Skin epidermis (tissue), 12 donors: ENCODE measurements at regions not wholly inside any gene's neighbourhood (a gene's known extent, or its start where the extent isn't known, plus 50 kb on each side); places are given as distances from the start of the nearest gene placed in this dataset.

Experiments
- H3K27ac ChIP-seq, 21 experiments: fragments of 200-600 bp; sonication (generic) in 11 of 21; one replicate each; pipeline ENCODE4 v1.5.0; 2020; ENCODE audit warnings: mild to moderate bottlenecking in 3 of 21, inconsistent platforms in 2 of 21, moderate library complexity in 2 of 21
- H3K4me3 ChIP-seq, 7 experiments: fragments of 200-600 bp; sonication (generic) in 2 of 7; one replicate each; pipeline ENCODE4 v1.5.0; 2020; ENCODE audit warnings: inconsistent platforms in 2 of 7, mild to moderate bottlenecking in 2 of 7, moderate library complexity in 1 of 7

DNA sequence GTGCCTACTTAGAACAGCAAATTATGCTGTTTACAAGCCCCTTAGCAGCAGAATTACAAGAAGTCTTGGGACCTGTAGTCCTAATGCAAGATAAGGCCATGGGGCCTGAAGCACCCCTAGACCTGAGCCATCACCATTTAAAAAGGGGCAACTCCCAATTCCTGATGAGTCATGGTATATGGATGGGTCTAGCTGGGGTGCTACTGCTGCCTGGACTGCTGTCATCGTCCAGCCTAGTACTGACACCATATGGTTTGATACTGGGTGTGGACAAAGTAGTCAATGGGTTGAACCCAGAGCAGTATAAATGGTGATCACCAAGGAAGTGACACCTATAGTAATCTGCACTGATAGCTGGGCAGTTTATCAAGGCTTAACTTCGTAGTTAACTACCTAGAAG lies 450.0 kb downstream of the IPMK start:
- no peak overlapping the region for H3K27ac ChIP-seq
- H3K4me3 ChIP-seq, result no peak overlapping the region

DNA sequence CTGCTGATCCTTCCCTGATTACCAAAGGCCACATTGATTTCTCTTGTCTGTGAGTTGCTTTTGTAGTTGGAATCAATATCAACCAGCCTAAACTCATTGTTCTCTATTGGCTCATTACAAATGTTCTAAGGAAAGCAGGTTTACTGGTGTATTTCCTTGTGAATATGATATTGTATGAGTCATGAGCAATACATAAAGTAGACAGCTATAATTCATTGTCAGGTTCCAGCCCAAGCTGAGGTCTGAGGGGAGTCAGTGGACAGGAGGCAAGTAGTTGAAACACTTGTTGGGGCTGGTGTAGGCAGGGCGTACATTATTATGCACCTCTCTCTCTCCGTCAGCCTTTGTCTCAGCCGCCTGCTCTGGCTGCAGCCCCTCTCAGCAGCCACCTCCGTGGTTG lies 451.7 kb downstream of the IPMK start:
- Histone ChIP-seq H3K27ac (no peak overlapping the region), H3K4me3 (no peak overlapping the region)

DNA sequence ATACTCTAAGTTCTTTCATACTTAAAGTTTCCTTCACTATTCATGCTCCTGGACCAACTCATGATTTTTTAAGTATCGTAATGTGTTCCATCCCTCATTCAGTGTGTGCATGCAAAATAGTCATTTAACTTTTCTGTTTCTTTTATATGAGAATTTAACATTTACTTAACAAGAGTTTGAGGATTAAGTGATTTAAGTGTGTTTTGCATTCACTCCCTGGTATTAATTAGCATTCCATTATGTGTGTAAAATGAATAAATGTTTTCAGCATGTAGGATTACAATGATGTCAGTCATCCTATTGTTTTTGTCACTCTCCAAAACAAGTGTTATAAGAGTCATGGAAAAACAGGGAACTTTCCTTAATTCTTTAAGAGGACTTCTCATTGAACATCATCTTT lies 457.7 kb downstream of the IPMK start:
- H3K27ac ChIP-seq, result no peak overlapping the region
- no peak overlapping the region for H3K4me3 ChIP-seq

DNA sequence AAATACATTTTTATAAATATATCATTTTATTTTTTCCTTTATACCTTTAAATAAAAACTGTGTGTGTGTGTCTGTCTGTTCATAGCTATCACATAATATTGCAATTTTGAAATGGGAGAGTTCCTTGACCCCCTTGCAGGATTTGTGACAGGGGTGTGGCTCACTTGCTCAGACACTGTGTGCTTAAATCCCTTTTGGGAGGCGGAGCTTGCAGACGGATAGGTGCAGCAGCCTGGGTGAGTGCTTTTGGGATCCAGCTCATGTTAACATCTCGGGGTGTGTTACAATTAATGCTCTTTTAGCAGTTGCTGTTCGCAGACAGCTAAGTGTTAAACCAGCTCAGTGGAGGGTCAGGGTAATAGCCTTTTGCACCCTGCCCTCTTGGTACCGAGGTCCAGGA lies 459.8 kb downstream of the IPMK start:
- Histone ChIP-seq H3K27ac (no peak overlapping the region), H3K4me3 (no peak overlapping the region)

DNA sequence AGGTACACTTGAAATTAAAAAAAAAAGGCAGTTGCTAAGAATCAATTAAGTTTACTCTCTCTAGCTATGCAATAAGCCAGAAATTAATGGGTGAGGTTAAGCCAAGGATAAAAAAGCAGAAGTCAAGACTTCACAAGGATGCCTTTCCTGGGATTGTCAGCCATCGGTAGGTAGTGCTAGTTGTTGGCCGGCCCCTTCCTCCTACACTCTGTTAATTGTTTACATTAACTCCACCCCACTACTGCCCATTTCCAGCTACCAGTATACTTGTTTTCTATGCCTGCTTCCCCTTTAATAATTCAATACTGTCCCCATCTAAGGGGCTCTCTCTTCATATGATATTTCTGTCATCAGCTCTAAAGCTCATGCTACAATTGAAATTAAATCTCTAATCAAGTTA lies 461.0 kb downstream of the IPMK start:
- Histone ChIP-seq H3K4me3 (no peak overlapping the region), H3K27ac (no peak overlapping the region)

DNA sequence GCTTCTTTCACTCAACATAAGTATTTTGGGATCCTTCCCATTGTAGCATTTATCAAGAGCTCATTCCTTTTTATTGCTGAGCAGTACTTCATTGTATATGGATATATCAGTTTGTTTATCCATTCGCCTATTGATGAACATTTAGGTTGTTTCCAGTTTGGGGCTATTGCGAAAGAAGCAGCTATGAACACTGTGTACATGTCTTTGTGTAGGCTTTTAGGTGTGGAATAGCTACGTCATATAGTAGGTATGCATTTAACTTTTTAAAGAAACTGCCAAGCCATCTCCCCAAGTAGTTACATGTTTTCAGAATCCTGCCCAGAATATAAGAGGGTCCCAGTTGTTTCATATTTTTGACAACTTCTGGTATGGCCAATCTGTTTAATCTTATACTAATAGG lies 468.1 kb downstream of the IPMK start:
- no peak overlapping the region for H3K27ac ChIP-seq
- H3K4me3 ChIP-seq, result no peak overlapping the region

DNA sequence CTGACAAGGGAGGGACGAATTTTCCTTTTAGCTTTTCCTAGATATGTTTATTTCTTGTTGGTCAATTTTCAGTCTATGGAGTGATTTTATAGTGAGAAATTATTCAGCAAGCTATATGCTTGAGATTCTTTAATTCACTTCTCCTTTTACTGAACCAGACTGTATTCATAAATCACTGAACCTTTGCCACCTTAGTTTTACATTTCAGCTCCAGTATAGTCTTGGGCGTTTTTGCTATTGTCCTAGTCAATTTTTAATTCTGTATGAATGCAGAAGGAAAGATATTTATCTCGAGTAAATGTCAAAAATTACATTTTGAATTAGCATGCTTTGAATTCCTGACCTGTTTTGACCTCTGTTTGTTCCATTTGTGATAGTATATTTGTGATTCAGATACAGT lies 468.9 kb downstream of the IPMK start:
- H3K4me3 ChIP-seq, result no peak overlapping the region
- no peak overlapping the region for H3K27ac ChIP-seq

DNA sequence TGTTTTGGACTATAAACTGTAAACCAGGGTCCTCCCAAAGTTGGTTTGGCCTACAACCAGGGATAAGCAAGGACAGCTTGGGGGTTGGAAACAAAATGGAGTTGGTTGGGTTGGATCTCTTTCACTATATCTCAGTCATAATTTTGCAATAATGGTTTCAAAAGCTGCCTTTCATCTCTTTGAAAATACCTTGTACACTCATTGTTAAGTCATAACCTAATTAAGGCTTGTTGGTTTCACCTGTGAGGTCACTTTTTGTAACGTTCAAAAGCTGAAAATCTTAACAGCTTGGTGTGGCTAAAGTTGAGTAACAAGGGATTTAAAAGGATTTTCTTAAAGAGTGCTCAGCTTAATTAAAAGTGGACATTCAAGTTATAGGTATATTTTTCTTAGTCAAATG lies 476.1 kb downstream of the IPMK start:
- Histone ChIP-seq H3K4me3 (no peak overlapping the region), H3K27ac (no peak overlapping the region)

DNA sequence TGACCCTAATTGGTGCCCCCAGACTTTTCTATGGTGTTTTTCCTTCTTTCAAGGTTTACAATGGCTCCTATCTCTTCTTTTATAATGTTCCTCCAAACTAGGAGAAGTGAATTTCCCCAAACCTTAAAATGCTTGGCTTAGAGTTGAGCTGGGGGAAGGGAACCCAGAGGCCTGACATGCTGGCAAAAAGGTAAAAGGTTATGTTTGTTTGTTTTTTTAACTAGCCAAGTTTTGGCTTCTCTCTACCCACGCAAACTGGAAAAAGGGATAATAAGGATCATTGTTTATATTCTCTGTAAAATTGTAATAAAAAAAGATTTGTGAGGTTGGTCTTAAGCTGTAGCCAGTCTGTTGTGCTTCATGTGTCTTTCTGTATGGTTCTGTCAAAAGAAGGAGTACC lies 477.0 kb downstream of the IPMK start:
- no peak overlapping the region for H3K4me3 ChIP-seq

DNA sequence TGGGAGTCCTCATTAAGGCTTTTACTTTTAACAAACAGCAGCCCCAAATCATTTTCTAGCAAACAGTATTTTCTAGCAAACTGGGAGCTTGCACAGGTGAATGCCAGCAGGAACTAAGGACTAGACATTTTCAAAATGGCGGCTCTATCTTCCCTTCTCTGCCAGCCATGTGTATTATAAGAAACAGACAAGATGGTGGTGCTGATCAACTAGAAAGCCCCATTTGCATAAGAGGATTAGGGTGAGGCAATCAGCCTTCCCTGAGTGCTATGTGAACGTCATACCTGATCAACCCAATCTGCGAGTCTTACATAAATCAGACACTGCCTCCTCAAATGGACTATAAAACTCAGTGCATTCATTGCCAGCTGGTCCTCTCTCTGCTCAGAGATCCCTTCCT lies 479.6 kb downstream of the IPMK start:
- H3K27ac ChIP-seq, result no peak overlapping the region
- H3K4me3 ChIP-seq, result no peak overlapping the region

More for the DNA sequence above, 477.0 kb downstream of the IPMK start:
- H3K27ac ChIP-seq, result no peak overlapping the region

DNA sequence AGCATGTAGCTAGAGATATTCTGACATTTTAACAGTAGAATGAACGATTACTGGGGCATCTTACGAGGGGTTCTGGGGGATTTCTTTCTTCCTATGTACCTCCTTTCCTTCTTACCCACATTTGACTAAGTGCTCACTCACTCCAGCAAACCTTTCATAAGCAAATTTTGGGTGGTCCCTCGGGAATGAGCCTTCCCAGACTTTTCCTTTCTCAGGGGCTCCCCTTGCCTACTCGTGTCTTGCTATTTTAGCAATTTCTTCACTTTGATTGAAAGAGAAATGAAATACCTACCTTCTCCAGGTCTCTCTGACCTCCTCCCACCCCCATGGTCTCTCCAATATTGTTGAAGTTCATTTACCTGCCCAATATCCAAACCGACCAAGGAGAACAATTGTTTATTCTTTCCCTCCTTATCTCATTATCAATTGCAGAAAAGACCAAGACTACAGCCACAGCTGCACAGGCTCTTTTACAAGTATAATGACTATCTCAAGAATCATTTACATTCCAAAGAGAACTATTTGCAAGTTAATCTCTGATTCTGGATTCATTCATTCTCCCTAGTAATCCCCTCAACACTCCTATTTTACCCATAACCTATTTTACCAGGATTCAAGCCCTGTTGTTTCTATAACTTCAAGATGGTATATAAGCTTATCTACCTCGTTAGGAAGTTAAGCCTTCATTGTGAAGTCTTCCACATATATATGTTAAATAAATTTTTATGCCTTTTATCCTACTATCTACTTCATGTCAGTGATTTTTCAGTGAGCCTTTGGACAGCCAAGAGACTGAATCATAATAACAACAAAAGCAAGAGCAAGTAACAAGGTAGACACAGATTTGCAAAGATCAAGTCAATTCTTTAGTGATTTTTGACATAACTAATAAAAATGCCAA lies 480.6 kb downstream of the IPMK start:
- Histone ChIP-seq H3K27ac (no peak overlapping the region), H3K4me3 (no peak overlapping the region)

DNA sequence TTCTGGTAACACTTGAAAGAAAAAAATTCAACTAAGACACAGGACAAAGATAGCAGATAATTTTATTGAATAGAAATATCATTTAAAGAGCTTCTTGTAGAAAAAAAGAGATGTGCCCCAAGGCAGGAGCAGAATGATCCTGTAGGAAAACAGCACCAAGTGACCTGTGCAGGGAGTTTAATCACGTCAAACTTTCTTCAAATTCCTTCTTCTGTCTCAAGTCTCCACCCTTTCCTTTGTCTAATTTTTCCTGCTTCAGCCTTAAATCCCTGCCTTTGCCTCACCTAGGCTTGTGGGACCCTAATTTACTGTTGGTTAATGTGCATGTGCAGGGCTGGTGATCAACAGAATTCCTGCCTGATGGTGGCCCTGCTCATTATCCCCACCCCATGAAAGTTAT lies 481.4 kb downstream of the IPMK start:
- no peak overlapping the region for H3K4me3 ChIP-seq
- H3K27ac ChIP-seq, result no peak overlapping the region

DNA sequence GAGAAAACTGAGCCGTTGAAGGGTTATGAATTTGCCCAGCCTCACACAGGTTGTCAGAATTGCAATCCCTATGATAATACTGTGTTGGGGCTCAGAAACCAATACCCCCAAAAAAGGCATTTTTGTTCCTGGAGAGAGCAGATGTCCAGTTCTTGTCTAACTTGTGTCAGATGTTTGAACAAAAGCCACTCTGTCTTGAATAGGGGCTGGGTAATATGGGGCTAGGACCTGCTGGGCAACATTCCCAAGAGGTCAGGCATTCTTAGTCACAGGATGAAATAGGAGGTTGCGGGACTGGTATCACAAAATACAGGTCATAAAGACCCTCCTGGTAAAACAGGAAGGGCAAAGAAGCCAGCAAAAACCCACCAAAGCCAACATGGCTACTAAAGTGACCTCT lies 482.1 kb downstream of the IPMK start:
- Histone ChIP-seq H3K27ac (no peak overlapping the region), H3K4me3 (no peak overlapping the region)

DNA sequence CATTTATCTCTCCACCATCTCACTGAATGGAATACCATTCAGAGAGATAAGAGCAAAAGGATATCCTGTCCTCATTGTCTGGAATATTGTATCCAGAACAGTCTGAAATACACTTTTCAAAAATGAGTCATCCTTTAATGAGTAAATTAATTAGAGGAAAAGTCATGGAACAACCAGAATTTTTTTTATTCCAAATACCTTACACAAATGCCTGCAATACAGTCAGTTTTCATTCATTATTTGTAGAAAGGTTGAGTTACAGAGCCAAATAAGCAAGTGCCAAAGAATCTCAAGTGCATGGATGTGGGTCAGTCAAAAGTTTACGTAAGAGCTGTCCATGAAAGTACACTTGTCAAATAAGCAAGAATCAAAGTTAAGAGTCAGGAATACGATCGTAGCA lies 482.6 kb downstream of the IPMK start:
- no peak overlapping the region for H3K4me3 ChIP-seq
- no peak overlapping the region for H3K27ac ChIP-seq

DNA sequence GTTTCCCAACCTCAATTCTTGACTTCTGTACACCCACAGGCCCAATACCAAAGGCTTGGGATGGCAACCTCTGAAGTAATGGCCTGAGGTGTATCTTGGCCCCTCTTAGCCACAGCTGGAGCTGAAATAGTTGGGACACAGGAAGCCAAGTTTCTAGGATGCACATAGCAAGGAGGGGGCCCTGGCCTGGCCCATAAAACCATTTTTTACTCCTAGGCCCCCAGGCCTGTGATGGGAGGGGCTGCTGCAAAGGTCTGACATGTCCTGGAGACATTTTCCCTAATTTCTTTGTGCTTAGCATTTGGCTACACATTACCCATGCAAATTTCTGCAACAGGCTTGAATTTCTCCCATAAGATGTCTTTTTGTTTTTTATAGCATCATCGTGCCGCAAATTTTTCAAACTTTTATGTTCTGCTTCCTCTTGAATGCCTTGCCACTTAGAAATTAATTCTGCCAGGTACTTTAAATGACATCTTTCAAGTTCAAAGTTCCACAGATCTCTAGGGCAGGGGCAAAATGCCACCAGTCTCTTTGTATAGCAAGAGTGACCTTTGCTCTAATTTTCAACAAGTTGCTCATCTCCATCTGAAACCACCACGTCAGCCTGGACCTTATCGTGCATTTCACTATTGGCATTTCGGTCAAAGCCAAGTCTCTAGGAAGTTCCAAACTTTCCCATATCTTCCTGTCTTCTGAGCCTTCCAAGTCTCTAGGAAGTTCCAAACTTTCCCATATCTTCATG lies 490.8 kb downstream of the IPMK start:
- Histone ChIP-seq H3K4me3 (no peak overlapping the region), H3K27ac (no peak overlapping the region)

DNA sequence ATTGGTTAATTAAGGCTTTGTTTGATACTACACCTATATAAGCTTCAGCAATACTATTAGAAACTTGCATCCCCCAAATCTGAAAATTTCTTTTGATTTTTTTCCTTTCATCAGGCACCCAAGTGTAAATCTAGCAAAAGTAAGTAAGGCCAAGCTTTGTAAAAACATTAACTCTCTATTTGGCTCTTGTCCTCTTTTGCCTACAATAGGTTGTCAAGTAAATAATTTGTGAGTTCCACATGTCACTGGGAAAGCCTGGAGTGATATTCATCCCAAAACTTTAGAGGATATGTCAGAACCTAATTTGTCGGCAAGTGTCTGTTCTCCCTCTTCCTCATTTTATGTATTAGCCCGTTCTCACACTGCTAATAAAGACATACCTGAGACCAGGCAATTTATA lies 492.4 kb downstream of the IPMK start:
- Histone ChIP-seq H3K27ac (no peak overlapping the region), H3K4me3 (no peak overlapping the region)

DNA sequence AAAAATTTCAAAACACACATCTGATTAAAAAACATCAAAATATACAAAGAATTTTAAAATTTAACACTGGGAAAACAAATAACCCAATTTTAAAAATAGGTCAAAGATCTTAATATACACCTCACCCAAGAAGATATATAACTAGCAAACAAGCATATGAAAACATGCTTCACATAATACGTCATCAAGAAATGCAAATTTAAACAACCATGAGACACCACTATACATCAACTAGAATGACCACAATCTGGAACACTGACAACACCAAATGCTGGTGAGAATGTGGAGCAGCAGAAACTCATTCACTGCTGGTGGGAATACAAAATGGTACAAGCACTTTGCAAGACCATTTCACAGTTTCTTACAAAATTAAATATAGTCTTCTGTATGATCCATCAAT lies 498.4 kb downstream of the IPMK start:
- H3K27ac ChIP-seq, result no peak overlapping the region
- no peak overlapping the region for H3K4me3 ChIP-seq

DNA sequence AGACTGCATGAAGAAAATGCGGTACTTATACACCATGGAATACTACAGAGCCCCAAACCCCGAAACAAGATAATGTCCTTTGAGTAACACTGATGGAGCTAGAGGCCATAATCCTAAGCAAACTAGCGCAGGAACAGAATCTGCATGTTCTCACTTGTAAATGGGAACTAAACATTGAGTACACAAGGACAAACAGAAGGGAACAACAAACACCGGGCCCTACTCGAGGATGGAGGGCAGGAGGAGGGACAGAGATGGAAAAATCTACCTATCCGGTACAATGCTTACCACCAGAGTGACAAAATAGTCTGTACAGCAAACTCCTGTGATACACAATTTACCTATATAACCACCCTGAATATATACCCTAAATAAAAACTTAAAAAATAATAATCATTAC lies 507.9 kb downstream of the IPMK start:
- Histone ChIP-seq H3K4me3 (no peak overlapping the region), H3K27ac (no peak overlapping the region)

DNA sequence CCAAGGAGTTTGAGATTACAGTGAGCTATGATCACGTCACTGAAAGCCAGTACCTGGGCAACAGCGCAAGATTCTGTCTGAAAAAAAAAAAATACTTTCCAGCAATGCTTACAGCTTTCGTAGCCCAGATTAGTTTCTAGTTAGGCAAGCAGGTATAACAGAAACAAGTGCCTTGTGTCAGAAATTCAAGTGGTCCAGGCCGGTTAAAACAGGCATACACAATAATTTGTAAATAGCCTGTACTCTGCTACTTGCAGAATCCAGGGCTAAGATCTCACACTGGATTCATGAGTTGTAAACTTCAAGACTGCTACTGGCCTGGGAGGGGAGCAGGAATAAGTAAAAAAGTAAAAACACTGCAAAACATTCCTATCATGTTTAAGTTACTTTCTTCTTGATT lies 512.9 kb downstream of the IPMK start:
- no peak overlapping the region for H3K27ac ChIP-seq
- H3K4me3 ChIP-seq, result no peak overlapping the region

DNA sequence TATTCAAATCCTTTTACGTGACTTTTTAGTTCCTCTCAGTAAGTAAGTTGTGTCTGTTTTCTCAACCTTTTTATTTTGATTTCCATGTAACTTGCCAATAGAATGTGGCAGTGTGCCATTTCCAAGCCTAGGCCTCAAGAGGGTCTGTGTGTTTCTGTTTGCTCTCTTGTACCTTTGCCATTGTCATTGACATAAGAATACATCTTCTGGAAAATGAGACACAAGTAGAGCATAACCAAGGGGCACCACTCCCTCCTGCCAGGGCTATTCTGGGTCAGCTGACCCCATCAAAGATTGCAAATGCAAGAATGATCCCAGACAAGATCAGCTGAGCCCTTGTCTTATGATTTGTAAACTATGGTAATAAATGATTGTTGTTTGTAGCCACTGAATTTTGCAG lies 524.0 kb downstream of the IPMK start:
- H3K4me3 ChIP-seq, result no peak overlapping the region
- no peak overlapping the region for H3K27ac ChIP-seq

DNA sequence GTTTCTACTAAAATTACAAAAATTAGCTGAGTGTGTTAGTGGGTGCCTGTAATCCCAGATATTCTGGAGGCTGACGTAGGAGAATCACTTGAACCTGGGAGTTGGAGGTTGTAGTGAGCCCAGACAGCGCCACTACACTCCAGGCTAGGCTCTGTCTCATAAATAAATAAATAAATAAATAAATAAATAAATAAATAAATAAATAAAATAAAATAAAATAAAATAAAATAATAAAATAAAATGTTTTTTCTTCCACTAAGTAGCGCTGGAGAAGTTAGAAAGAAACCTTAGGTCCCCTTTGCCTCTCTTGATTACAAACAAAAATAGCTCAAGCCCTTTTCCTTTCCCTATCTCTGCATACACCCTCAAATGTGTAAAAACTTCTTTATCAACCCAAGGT lies 525.9 kb downstream of the IPMK start:
- H3K4me3 ChIP-seq, result no peak overlapping the region
- H3K27ac ChIP-seq, result no peak overlapping the region
